Activated CD4-positive, CD25-positive, alpha-beta regulatory T cell treated with anti-CD3 and anti-CD28 coated beads, Interleukin-2, amount 50 U/mL, for 72 hours (primary cell): ENCODE measurements at regions not wholly inside any gene's neighbourhood (a gene's known extent, or its start where the extent isn't known, plus 50 kb on each side); places are given as distances from the start of the nearest gene placed in this dataset.

ENCODE experiments used
- DNase-seq: peaks from one replicate; pipeline ENCODE4 v3.0.0; 2021

DNA sequence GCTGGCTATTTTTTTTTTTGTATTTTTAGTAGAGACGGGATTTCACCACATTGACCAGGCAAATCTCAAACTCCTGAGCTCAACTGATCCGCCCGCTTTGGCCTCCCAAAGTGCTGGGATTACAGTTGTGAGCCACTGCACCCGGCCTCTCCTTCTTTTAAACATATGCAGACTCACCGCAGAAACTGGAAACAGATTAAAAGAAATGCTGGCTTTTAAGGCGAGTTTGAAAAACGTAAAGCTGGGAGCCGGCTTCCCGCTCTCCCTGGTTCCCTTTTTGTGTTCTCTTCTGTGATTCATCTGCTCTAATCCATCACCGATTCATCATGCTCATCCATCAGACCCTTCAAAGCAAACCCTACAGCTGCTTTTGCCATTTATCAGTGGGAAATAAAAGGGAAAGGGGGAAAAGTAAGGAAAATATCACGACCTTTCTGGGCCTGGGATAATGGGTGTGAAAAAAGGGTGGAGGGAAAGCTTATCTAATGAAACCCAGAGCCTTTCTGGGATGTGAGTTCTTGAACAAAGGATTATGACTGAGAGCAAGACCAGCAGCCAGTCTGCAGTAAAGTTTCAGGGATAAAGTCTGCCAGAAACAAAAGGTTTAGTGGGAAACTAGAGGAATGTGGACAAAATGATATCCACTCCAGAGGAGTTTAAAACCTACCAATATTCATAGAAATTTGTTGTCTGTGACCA, 92.3 kb upstream of the LRIG1 start:
- DNase-seq, result no peak

DNA sequence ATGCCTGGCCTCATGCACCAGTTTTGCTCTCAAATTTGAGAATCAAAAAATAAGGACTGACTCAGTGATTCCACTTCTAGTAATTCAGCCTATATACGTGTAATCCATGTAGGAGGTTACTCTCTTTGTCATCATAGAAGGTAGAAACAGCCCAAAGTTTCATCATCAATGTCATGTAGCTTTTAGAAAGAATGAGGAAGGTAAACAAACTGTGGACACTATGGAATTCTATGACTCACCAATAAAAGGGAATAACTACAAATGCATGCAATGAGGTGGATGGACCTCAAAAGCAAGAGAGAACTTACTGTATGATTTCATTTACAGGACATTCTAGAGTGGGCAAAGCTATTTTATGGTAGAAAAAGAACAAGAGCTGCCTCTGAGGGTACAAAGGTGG, 93.2 kb upstream of the LRIG1 start:
- no peak for DNase-seq

DNA sequence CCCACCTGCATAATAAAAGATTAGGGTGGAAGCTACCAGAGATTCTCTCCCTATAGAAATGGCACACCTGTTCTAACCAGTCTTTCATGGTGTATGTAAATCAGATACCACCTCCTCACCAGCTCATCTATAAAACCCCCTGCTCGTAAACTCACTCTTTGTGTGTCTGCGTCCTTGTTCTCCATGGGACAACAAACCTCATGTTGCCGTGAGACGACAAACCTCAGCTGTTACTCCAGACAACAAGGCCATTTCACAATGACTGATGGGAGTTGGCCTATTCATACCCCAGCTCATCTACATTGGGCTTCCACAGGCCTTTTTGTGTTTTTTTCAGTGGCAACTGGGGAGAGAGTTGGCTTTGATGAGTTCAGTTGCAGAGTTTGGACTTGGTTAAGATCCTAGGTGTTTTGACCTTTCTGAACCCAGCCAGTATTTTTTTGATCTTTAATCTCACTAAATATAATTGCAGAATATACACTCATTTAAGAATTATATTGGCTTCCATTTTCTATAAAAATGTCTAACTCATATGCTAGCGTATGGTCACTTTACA, 96.6 kb upstream of the LRIG1 start:
- DNase-seq, result no peak

- DNase-seq, result no peak
Measured at GRCh38 chr3:66598168-66598567, 97.3 kb upstream of the LRIG1 start.

GRCh38 chr3:66602237-66602636, 101.4 kb upstream of the LRIG1 start:
- DNase-seq, result no peak

- DNase-seq, result no peak
Measured at GRCh38 chr3:66602691-66603090, 101.9 kb upstream of the LRIG1 start.

- DNase-seq, result no peak
Measured at GRCh38 chr3:66603151-66603611, 102.4 kb upstream of the LRIG1 start.

DNA sequence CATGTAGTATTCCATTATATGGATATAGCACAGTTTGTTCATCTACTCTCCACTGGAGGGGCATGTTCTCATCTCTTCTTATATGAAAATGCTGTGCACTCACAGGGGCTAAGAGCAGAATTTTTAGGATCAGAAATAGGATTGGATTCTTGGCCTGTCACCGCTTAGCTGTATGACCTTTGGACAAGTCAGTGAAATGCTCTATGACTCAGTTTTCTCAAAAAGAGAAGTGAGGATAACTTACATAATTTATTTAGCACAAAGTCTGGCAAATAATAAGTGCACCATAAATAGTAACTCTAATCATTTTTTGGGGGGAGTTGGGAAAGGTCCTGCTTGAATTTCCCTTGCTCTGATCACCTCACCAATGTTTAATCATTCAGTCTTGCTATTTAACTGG, 103.7 kb upstream of the LRIG1 start:
- no peak for DNase-seq

- no peak for DNase-seq
Measured at GRCh38 chr3:66606126-66606525, 105.3 kb upstream of the LRIG1 start.

- no peak for DNase-seq
Measured at GRCh38 chr3:66606868-66607267, 106.0 kb upstream of the LRIG1 start.

GRCh38 chr3:66609660-66610561, 109.1 kb upstream of the LRIG1 start:
- DNase-seq, result no peak

DNA sequence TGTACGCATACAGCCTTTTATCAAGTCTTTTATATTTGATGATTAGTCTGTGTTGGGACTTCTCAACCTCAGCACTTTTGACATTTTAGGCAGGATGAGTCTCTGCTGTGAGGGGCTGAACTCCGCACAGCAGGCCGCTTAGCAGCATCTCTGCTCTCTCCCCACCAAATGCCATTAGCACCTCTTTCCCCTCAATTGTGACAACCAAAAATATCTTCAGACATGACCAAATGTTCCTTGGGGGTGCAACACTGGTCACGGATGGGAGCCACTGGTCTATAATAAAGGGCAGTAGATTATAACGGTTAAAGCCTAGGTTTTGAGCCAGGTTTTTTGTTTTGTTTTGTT, 109.7 kb upstream of the LRIG1 start:
- DNase-seq, result no peak

DNA sequence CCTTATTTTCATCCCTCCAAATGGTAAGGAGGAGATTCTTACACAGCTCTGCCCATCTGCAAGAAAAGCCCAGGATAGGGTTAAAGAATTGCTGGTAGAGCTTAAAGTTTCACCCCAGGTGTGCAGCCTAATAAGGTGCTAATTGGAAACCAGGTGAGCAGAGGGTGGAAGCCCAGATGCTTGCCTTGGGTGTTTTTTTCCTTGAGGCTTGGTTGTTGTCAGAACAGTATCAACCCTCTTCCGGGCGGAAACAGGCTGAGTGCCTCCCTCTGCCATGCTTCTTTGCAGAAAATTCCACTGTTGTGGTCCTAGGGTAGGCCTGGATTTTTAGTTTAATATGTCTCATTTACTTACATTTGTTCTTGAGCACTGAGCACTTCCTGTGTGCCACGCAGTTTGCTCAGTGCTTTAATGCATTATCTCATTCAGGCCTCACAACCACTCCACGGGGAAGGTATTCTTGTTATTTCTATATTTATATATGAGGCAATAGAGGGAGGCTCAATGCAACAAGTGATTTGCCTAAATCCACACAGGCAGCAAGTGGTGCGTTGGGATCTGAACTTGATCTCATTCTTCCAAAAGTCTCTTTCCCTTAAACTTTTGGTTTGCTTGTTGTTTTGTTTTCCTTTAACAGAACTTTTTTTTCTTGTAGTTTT, 115.0 kb upstream of the LRIG1 start:
- no peak for DNase-seq

DNA sequence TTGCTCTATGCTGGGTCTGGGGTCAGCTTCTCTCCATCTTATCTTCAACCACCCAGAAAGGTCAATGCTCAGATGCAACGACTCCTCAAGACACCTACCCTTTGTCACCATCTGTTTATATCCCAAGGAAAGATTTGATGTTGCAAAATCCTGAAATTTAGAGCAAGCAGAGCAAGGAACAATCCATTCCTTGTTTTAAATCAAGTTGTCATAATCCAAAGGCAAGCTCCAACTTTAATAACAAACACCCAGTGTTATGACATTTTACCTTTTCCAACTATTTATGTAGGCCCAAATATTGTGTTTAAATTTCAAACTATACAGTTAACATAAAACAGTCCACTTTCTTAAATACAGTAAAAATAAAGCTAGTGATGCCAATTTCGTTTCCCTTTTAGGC, 116.5 kb upstream of the LRIG1 start:
- DNase-seq, result no peak

- DNase-seq, result no peak
Measured at GRCh38 chr3:66618066-66618465, 117.2 kb upstream of the LRIG1 start.

DNA sequence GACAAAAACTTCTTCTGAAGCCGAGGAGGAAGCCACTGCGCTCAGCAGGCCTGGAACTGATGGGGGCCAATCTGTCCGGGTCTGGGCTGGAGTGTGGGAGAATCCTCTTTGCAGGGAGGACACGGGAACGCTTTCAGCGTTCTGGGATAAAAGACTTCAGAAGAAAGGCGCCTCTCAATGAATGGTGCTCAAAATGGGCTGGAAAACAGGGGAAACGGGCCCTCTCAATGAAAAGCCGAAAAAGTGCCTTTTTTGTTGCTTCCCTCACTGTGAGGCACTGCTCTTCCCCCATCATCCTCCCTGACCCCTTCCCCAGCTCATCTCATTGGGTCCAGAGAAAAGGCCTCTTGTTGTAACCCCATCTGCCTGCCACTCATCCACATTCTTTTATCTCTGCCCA, 119.5 kb upstream of the LRIG1 start:
- no peak for DNase-seq

- no peak for DNase-seq
Measured at GRCh38 chr3:66622756-66623457, 122.1 kb upstream of the LRIG1 start.

- no peak for DNase-seq
Measured at GRCh38 chr3:66625505-66626216, 124.8 kb upstream of the LRIG1 start.

GRCh38 chr3:66629150-66629981, 128.5 kb upstream of the LRIG1 start:
- no peak for DNase-seq

GRCh38 chr3:66629982-66630368, 129.2 kb upstream of the LRIG1 start:
- no peak for DNase-seq
